ENCODE measurements at regions not wholly inside any gene's neighbourhood (a gene's known extent, or its start where the extent isn't known, plus 50 kb on each side); places are given as distances from the start of the nearest gene placed in this dataset.

GRCh38 chr21:15493646-15494045, 236.1 kb upstream of the USP25 start:
- DNase-seq, result no peak

GRCh38 chr21:15494481-15494880, 235.3 kb upstream of the USP25 start:
- DNase-seq, result no peak

- no peak for DNase-seq
Measured at GRCh38 chr21:15495965-15496364, 233.8 kb upstream of the USP25 start.

GRCh38 chr21:15496911-15497310, 232.9 kb upstream of the USP25 start:
- DNase-seq, result no peak

- DNase-seq, result no peak
Measured at GRCh38 chr21:15498455-15498854, 231.3 kb upstream of the USP25 start.

GRCh38 chr21:15506086-15506485, 223.7 kb upstream of the USP25 start:
- no peak for DNase-seq

GRCh38 chr21:15508554-15508953, 221.2 kb upstream of the USP25 start:
- no peak for DNase-seq

- DNase-seq, result peak in 2 of 4 experiments; percentile 18 to 37
Measured at GRCh38 chr21:15514073-15514946, 215.5 kb upstream of the USP25 start.

- DNase-seq, result no peak
Measured at GRCh38 chr21:15515908-15516307, 213.9 kb upstream of the USP25 start.

GRCh38 chr21:15517394-15517793, 212.4 kb upstream of the USP25 start:
- no peak for DNase-seq

GRCh38 chr21:15520811-15521643, 208.8 kb upstream of the USP25 start:
- no peak for DNase-seq

GRCh38 chr21:15521644-15522001, 208.2 kb upstream of the USP25 start:
- no peak for DNase-seq

GRCh38 chr21:15522148-15522547, 207.6 kb upstream of the USP25 start:
- DNase-seq, result no peak

- no peak for DNase-seq
Measured at GRCh38 chr21:15524855-15525254, 204.9 kb upstream of the USP25 start.

GRCh38 chr21:15526798-15527197, 203.0 kb upstream of the USP25 start:
- DNase-seq, result no peak

GRCh38 chr21:15528346-15528745, 201.4 kb upstream of the USP25 start:
- DNase-seq, result no peak

- no peak for DNase-seq
Measured at GRCh38 chr21:15531986-15532385, 197.8 kb upstream of the USP25 start.

GRCh38 chr21:15533618-15534017, 196.2 kb upstream of the USP25 start:
- no peak for DNase-seq

GRCh38 chr21:15534450-15534886, 195.3 kb upstream of the USP25 start:
- no peak for DNase-seq

GRCh38 chr21:15539376-15539775, 190.4 kb upstream of the USP25 start:
- DNase-seq, result no peak

- DNase-seq, result no peak
Measured at GRCh38 chr21:15543473-15543872, 186.3 kb upstream of the USP25 start.

- no peak for DNase-seq
Measured at GRCh38 chr21:15549671-15550070, 180.1 kb upstream of the USP25 start.

- no peak for DNase-seq
Measured at GRCh38 chr21:15552914-15553494, 176.8 kb upstream of the USP25 start.

GRCh38 chr21:15557925-15558324, 171.9 kb upstream of the USP25 start:
- no peak for DNase-seq

Measured in activated naive CD4-positive, alpha-beta T cell (primary cell).